Kidney epithelial cell (primary cell): ENCODE measurements at regions not wholly inside any gene's neighbourhood (a gene's known extent, or its start where the extent isn't known, plus 50 kb on each side); places are given as distances from the start of the nearest gene placed in this dataset.

Experiments
- DNase-seq: peaks from one replicate; pipeline ENCODE4 v3.0.0-alpha.2; 2010; ENCODE audit warnings: low read depth
- H3K27me3 ChIP-seq: 2 replicates; pipeline ENCODE4 v1.6.0; 2011; ENCODE audit warnings: low read length; ENCODE audit not compliant: control insufficient read depth, insufficient read depth
- H3K36me3 ChIP-seq: 2 replicates; pipeline ENCODE4 v1.5.1; 2011; ENCODE audit warnings: low read length; ENCODE audit not compliant: control insufficient read depth, insufficient read depth
- H3K4me3 ChIP-seq: 2 replicates; pipeline ENCODE4 v1.5.1; 2011; ENCODE audit warnings: low read depth, mild to moderate bottlenecking, control low read depth, low read length
- CTCF ChIP-seq: IDR thresholded peaks from 2 replicates; pipeline ENCODE4 v1.5.1; 2011; ENCODE audit warnings: mild to moderate bottlenecking, moderate library complexity, low read length, control low read depth, inconsistent platforms; ENCODE audit not compliant: insufficient read depth, poor library complexity, severe bottlenecking

GRCh38 chr2:107197594-107198294, 311.8 kb upstream of the ST6GAL2 start:
- TF ChIP-seq CTCF: no peak
- DNase-seq: no peak
- Histone ChIP-seq H3K4me3 (no peak overlapping the region), H3K27me3 (no peaks in the 10 kb centered on the region), H3K36me3 (no peaks in the 10 kb centered on the region)

- no peak overlapping the region for H3K4me3 ChIP-seq
- no peak for DNase-seq
- H3K27me3 ChIP-seq: no peaks in the 10 kb centered on the region
- H3K36me3 ChIP-seq: no peaks in the 10 kb centered on the region
- no peak for TF ChIP-seq CTCF
Measured at GRCh38 chr2:107202962-107203591, 317.1 kb upstream of the ST6GAL2 start.

GRCh38 chr2:107215401-107216350, 329.7 kb upstream of the ST6GAL2 start:
- Histone ChIP-seq H3K36me3 (no peaks in the 10 kb centered on the region), H3K27me3 (no peaks in the 10 kb centered on the region), H3K4me3 (no peak overlapping the region)
- no peak for DNase-seq
- no peak for TF ChIP-seq CTCF

GRCh38 chr2:107218208-107218607, 332.2 kb upstream of the ST6GAL2 start:
- H3K27me3 ChIP-seq: no peaks in the 10 kb centered on the region
- no peak for TF ChIP-seq CTCF
- no peak for DNase-seq
- no peak overlapping the region for H3K4me3 ChIP-seq
- H3K36me3 ChIP-seq: no peaks in the 10 kb centered on the region

GRCh38 chr2:107222466-107222865, 336.5 kb upstream of the ST6GAL2 start:
- no peak for TF ChIP-seq CTCF
- Histone ChIP-seq H3K27me3 (no peaks in the 10 kb centered on the region), H3K4me3 (no peak overlapping the region), H3K36me3 (no peaks in the 10 kb centered on the region)
- DNase-seq: no peak
